CMK (cell line): ENCODE measurements at regions not wholly inside any gene's neighbourhood (a gene's known extent, or its start where the extent isn't known, plus 50 kb on each side); places are given as distances from the start of the nearest gene placed in this dataset.

Source experiments
- DNase-seq: peaks from one replicate; pipeline ENCODE4 v3.0.0-alpha.2; 2010; ENCODE audit warnings: low read depth

DNA sequence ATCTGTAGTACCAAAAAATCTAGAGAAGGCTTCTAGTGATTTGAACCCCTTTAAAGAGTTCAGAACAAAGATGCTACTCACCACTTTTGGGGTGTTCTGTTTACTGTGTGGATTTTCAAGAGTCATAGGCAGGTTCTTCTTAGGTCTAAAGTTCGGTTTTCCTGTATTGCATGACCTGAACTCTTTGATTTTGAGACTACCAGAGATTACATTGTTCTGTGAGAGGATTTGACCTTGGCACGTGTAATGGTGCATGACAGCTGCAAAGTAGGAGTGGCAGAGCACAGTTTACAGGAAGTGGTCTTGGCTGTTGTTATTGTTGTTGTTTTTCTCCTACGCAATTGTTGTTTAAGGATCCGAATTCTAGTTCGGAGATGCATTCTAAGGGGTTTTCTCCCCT lies 592.7 kb downstream of the EPHA7 start:
- DNase-seq = no peak

DNA sequence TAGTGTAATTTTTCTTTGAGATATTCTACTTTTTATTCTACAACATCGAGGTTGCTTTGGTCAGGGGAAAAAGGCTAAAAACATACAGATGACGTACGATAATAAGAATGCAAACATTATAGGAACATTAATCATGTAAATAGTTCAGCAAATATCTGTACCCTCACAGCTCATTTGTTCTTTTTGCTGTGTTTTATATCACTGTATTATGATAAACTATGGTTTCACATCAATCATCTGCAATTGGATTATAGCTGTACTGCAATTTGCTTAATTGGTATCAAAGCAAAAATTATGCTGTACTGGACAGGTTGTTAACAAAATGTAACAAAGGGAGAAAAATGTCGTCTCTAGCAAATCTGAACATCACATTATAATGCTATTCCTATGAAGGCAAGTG lies 597.1 kb downstream of the EPHA7 start:
- no peak for DNase-seq

DNA sequence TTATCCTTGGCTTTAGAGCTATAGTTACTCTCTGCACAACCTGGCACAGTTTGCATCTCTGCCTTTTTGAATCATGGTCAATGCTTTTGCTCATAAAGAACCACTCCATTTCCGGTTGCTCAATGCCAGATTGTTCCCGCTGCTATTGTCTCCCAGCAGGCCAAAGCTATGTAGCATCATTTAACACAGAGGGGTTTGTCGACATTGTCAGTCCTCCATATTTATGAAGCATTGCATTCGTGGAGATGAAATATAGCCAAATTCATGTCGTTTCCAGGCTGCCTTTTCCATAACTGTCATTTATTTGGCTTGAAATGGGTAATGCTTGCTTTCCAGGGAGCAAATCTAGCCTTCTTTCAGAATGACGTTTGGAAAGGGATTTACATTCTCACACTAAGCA lies 598.8 kb downstream of the EPHA7 start:
- no peak for DNase-seq

DNA sequence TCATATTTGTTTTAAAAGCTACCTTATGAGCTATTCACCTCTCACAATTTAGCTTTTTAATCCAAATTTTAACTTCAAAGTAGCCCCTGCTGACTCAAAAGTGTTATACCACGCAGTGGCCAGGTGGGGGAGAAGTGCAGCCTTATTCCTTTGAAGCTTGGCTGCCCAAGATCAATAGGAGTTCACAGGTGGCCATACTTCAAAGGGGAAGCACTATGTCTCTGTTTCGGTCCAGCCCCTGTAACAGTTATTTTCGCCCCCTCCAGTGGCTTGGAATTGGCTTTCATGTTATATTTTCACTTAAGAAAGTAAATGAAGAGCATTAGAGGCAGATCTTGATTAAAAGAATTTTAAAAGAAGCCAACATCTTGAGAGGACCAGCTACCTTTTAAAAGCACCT lies 608.4 kb downstream of the EPHA7 start:
- DNase-seq = no peak

- no peak for DNase-seq
Observed at GRCh38 chr6:92806254-92806653, 613.1 kb downstream of the EPHA7 start.

DNA sequence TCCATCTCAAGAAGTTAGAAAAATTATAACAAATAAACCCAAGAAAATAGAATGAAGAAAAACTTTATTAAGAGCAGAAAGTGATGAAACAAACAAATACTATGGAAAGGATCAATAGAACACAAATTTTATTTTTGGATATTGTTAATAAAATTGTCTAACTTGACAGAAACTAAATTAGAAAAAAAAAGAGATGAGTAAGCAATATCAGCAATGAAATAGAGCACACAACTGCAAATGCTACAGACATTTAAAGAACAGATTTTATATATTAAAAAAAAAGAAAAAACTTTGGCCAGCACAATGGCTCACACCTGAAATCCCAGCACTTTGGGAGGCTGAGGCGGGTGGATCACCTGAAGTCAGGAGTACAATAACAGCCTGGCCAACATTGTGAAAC lies 628.0 kb downstream of the EPHA7 start:
- no peak for DNase-seq

GRCh38 chr6:92790381-92790780 lies 629.0 kb downstream of the EPHA7 start:
- DNase-seq = no peak

DNA sequence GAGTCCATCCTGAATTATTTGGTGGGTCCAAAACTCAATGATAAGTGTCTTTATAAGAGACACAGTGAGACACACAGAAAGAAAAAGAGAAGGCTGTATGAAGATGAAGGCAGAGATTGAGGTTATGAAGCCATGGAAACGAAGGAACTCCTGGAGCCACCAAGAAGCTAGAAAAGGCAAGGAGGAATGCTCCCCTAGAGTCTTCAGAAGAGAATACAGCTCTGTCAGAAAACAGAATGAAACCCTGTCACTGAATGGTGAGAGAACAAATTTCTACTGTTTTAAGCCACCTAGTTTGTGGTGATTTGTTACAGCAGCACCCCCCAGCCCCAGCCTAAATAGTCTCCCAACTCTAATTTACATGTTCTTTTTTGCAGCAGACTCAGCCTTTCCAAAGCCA lies 635.1 kb downstream of the EPHA7 start:
- DNase-seq = no peak

DNA sequence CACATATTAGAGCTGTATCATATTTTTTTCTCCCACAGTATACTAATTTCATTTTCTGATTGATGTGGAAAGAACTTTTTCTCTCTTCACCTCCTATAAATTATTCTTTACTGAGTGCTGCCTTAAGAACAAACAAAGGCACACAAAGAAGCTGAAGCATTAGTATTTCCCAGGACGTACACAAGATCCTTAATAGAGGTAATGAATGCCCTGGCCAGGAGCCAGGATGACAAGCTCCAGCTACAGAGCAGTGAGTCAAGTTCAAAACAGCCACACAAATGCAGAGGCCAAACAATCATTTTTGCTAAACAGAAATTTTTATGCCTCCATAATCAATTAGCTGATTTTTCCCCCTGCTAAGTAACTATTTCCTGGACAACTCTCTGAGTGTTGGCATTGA lies 639.6 kb downstream of the EPHA7 start:
- DNase-seq = no peak

DNA sequence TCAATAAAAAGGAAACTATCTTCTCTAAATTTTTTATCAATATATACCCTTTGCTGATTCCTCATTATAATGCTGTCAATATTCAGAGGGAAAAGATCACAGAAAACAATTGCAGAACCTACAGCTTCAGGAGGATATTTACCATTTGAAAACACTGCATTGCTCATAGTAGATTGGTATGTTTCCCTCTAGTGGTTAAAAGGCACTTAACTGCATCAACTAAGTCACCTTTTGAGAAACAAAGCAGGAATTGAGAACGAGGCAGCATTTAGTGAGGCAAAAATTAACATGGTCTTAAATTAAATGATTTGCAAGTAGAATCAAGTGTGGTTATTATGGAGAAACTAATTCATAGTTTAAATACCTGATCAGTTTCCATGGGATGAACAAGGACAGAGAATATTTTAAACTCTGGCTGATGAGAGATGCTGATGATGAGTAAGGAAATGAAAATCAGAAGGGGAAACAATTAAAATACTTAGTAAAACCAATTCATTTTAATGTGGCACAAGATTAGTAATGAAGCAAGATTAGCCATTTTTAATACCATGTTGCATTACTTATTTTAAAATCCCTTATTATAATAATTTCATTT lies 642.1 kb downstream of the EPHA7 start:
- DNase-seq = no peak

GRCh38 chr6:92770540-92770939 lies 648.8 kb downstream of the EPHA7 start:
- DNase-seq = no peak

GRCh38 chr6:92767101-92767500 lies 652.3 kb downstream of the EPHA7 start:
- no peak for DNase-seq

DNA sequence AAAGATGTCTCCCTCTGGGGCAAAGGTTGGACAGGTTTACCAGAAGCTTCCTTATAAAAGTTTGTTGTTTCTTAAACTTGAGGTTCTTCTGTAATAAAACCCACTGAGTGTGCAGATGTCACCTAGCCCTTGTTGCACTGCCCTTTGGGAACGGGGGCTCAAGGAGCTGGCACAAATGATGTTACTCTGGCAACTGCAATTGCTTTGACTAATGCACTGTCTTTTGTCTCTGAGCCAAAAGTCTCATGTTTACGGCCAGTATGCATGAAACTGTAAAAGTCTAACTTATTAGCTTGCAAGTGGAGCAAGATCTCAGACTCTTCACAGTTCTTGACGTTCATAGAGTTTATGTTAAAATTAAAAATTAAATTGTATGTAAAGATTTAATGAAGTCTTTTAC lies 655.7 kb downstream of the EPHA7 start:
- DNase-seq = no peak

DNA sequence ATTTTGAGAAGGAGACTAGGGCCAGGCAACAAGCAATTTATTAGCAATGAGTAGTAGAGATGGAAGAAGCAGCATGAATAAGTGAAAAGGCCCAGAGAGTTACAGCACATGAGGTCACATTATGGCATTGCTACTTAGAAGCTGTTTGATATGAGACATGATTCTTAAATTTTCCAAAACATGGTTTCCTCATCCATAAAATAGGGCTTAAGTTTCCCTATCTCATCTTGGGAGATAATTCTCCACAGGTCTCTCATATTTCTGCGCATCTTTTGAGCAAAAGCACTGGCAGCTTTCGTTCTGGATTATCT lies 656.1 kb downstream of the EPHA7 start:
- no peak for DNase-seq

DNA sequence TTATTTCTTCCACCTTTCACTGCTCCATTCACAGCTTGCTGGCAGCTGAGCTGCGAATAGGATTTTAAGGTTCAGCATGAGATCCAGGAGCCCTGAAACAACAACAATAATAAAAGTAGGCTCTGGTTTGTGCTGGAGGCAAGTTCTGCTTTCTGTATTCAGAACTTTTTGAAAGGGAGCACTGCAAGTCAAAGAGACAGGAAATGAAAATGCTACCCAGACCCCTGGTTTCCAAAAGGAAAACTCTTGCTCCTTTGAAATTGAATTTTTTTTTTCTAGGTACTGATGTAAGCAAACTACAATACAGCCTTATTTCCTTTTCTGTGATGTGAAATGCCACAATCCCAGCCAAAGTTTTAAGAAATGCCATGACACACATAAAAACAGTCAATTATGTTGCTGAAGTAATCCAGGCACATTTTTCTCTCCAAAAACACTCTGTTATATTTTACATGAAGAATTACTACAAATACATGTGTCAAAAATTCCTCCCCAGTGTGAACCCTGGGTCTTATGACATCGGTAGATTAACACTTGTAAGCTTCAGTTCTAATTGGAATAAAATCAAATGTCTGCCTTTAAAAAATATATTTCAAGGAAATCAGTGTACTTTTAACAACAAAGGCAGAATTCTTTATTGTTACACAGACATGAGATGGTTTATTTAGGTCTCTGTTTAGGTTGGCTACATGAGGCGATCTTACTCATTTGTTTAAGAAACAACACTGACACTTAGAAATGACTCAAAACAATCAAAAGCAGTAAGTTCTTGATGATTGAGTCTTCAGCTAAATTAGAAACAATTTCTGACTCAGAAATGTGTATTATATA lies 656.7 kb downstream of the EPHA7 start:
- DNase-seq = no peak

DNA sequence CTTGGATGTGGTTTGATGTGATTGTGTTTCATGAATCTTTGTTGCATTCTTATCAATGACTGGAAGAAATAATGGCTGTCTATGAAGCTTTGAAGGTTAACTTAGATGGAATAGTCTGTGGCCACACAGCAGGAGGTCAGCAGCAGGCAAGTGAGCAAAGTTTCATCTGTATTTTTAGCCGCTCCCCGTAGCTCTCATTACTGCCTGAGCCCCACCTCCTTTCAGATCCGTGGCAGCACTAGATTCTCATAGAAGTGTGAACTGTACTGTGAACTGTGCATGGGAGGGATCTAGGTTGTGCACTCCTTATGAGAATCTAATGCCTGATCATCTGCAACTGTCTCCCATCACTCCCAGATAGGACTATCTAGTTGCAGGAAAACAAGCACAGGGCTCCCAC lies 660.2 kb downstream of the EPHA7 start:
- no peak for DNase-seq

- DNase-seq = no peak
Observed at GRCh38 chr6:92757925-92758324, 661.4 kb downstream of the EPHA7 start.

GRCh38 chr6:92756912-92757311 lies 662.4 kb downstream of the EPHA7 start:
- no peak for DNase-seq

DNA sequence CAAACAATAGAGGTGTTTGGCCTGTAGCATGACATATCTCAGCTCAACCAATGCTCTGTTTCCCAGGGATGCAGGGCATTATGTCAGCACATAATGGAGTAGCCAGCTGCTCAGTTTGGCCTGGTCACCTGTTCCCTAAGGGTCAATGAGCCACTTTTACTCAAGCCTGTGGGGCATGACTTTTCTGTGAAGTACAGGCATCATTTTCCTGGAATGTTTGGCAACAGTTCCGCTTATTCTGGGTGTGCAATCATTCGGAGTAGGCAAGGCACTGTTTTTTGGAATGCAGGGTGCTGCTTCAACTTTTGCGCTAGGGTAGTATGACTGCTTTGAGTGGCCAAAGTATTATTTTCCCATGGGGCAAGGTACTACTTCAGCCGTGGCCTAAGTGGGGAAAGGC lies 665.4 kb downstream of the EPHA7 start:
- no peak for DNase-seq

DNA sequence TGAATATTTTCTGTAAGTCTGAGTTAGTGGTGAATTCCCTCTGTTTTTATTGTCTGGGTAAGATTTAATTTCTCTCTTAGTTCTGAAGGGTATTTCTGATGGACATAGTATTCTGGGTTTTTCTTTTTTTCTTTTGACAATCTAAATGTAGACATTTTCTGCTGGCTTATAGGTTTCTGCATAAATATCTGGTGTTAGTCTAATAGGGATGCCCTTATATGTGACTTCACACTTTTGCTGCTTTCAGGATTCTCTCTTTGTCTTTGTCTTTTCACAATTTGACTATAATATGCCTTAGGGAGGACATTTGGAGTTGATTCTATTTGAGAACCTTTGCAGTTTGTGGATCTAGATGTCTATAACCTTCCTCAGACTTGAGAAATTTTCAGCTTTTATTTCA lies 667.2 kb downstream of the EPHA7 start:
- DNase-seq = no peak

DNA sequence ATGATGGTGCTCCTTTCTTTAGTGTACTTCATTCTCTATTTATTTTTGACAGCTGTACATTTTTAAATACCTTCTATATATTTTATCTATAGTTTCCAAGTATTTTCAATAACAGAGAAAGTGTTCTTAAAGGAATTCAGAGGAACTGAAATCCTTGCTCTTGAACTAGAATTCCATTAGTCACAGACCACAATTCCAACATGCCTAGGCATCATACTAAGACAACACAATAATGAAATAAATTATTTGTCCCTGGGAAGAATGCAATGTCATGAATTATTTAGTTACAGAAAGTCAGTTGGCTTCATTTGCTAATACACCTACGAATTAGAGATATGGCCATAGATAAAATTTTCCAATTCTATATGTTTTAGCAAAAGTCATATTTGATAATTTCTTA lies 671.2 kb downstream of the EPHA7 start:
- no peak for DNase-seq

GRCh38 chr6:92737983-92738382 lies 681.4 kb downstream of the EPHA7 start:
- no peak for DNase-seq

DNA sequence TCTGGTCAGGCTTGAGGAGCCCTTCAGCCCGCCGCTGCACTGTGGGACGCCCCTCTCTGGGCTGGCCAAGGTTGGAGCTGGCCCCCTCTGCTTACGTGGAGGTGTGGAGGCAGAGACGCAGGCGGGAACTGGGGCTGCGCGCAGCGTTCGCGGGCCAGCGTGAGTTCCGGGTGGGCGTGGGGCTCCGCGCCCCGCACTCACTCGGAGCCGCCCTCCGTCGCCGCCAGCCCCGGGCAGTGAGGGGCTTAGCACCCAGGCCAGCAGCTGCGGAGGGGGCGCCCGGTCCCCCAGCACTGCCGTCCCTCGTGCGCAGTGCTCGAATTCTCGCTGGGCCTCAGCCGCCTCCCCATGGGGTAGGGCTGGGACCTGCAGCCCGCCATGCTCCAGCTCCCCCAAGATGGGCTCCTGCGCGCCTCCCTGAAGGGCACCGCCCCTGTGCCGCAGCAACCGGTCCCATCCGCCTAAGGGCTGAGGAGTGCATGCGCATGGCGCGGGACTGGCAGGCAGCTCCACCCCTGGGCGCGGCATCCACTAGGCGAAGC lies 695.9 kb downstream of the EPHA7 start:
- DNase-seq = no peak

DNA sequence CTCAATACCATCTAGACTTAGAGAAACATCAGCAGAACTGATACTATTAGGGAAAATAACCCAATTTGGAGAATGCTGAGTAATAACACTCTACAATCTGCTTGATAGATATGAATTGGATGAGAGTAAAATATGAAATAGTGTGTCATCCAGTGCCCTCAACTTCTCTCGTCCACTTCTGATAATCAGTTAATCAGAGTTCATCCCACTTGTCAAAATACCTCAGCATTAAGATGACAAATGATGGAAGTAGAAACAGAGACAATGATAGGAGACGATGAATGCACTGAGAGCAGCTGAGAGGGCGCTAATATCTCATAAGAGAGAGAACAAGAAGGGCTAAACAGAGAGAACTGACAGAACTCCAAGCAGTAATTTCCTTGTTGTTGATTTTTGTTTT lies 699.6 kb downstream of the EPHA7 start:
- no peak for DNase-seq
